HG02678 (cell line): ENCODE measurements at regions not wholly inside any gene's neighbourhood (a gene's known extent, or its start where the extent isn't known, plus 50 kb on each side); places are given as distances from the start of the nearest gene placed in this dataset.

ENCODE experiments used
- ATAC-seq: cut with Tn5 transposase; IDR thresholded peaks from one replicate; pipeline ENCODE4 v1.9.1; 2021; ENCODE audit warnings: mild to moderate bottlenecking, moderate library complexity; ENCODE audit not compliant: unreplicated experiment

DNA sequence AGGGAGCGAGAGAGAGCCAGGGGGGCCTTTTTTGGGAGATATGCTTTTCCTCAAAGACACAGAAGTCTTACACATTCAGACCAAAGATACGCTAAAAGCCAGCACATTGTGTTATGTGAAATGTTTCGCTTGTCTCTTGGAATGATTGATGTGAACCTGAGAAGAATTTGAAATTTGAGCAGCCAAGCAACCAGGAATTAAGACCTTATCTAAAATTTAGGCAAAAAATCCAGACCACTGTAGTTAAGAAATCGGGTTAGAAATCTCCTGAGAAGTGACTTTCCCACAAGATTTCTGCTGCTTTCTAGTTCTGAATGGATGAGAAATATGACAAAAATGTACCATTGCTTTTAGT, 223.2 kb upstream of the GMDS start:
- no peak for ATAC-seq

DNA sequence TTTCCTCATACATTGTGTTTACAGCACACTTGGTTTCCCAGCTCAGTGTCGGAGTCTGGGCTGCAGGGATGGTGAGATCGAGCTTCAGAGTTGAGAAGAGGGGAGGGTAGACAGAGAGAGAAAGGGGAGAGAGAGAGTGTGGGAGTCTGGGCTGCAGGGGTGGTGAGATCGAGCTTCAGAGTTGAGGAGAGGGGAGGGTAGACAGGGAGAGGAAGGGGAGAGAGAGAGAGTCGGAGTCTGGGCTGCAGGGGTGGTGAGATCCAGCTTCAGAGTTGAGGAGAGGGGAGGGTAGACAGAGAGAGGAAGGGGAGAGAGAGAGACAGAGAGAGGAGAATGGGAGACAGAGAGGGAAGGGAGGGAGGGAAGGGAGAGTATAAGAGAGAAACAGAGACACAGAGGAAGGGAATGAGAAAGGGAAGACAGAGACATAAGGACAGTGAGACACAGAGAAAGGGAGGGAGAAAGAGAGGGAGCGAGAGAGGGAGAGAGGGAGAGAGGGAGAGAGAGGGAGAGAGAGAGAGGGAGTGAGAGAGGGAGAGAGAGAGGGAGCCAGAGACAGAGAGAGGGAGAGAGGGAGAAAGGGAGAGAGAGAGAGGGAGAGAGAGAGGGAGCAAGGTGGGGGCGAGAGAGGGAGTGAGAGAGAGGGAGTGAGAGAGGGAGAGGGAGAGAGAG, 222.7 kb upstream of the GMDS start:
- ATAC-seq, result no peak

DNA sequence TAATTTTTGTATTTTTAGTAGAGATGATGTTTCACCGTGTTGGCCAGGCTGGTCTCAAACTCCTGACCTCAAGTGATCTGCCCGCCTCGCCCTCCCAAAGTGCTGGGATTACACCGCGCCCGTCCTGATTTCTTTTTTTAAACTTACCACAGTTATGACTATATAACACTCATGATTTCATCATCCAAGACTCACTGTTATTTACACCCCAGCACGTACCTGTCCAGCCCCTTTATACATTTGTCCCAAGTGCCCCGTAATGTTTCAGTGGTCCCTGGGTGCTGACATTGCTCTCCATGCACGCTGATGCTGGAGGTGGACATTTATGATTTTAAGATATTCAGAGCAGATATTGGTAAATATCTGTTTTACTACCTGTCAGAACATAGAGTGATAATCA, 219.9 kb upstream of the GMDS start:
- ATAC-seq, result no peak

DNA sequence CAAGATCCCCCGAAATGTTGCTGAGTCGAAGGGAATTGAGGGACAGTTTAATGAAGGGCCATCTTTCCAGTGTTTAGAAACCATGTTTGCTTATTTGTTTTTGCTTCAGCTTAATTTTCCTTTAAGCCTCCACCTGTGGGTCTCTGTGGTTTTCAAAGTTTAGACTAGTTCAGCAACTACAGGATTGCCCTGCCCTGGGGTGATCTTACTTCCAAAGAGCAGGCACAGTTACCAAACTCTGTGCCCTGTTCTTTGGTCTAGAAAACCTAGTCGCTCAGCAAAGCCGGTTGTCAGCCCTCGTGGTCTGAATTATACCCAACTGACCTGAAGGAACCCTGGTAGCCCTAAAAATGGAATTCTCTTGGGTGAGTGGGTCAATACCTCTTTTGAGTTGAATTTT, 219.2 kb upstream of the GMDS start:
- no peak for ATAC-seq

DNA sequence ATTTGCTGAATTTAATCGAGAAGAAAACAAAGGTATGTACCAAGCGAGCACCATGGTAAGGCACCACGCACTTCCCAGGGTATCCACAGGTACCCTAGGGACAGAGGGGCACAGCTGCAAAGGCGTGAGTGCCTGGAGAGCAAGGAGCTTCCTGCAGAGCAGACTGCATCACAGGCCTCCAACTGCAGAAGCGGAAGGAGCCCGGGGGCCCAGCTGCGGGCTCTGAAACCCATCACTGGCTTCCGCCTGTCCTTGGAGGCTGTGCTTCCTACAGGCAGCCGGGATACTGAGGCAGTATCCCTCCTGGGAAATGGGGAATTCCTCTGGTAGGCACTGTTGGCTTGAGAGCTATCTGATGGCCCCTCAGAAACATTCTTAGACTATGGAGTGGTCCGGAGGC, 217.4 kb upstream of the GMDS start:
- no peak for ATAC-seq

DNA sequence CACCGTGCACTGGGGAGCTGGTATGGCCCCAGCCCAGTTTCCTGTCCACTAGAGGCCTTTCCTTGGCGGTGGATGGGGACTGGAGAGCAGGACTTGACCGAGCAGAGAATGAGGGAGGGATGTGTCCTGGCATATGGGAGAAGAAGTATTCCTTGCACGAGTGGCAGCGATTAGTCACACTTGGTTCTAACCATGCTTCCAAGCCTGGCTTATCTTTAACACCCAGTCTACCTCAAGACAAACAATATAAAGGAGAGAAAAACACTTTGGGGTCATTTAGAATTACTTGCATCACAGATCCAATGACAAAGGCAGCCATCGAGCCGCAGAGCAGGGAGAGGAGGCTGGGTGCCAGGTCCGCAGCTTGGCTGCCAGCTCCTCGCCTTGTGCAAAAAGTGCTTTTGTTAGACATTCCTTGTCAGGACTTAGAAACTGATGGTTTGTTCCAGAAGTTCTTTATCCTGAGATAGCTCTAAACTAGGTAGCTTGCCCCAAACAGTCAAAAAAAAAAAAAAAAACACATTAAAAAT, 214.9 kb upstream of the GMDS start:
- ATAC-seq, result no peak

DNA sequence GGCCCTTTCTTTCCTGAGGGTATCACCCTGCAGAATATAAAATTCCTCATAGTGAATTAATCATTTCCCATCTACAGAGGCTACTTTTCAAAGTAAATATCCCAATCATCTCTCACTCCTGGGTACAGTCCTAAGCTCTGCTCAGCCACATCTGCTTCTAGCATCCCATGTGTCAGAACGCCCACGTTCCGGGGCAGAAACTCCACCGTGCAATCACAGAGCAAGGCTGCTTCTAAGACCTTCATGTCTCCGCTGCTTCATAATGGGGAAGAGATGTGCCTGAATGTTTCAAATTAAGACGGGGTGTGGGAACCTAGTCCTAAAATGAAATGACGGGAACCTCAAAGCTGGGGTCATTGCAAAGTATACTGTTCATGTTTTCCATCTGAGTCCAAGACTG, 208.8 kb upstream of the GMDS start:
- ATAC-seq, result no peak

DNA sequence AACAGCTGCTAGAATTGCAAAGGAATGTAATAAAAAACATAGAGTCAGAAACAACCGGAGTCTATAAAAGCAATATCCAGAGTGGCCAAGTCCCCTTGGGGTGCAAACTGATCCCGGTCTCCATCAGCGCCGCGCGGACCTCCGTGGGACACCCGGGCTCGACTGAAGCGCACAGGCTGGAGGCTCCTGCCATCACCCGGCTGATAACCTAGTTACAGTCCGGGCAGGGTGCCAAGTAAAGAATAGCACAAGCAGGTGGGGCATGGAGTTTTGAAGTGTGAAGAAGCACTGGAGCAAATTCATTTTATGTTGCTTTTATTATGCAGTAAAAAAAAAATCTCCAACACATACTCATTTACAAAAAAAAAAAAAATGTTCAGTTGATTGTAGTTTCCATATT, 205.1 kb upstream of the GMDS start:
- no peak for ATAC-seq

DNA sequence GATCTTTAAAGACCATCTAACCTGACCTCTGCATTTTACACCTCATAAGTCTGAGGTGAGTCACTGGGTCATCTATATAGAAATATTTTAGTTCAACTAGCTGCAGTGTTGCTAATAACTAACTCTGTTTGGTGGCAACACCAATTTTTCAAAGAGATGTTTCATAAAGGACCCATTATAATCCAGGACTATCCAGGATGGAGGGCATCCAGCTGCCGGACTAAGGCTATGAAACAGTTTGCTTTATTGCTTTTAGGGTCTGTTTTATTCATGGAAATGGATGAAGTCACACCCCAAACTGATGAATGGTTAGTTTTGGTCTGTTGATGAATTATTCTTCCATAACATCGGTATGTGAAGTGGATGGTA, 204.2 kb upstream of the GMDS start:
- no peak for ATAC-seq

DNA sequence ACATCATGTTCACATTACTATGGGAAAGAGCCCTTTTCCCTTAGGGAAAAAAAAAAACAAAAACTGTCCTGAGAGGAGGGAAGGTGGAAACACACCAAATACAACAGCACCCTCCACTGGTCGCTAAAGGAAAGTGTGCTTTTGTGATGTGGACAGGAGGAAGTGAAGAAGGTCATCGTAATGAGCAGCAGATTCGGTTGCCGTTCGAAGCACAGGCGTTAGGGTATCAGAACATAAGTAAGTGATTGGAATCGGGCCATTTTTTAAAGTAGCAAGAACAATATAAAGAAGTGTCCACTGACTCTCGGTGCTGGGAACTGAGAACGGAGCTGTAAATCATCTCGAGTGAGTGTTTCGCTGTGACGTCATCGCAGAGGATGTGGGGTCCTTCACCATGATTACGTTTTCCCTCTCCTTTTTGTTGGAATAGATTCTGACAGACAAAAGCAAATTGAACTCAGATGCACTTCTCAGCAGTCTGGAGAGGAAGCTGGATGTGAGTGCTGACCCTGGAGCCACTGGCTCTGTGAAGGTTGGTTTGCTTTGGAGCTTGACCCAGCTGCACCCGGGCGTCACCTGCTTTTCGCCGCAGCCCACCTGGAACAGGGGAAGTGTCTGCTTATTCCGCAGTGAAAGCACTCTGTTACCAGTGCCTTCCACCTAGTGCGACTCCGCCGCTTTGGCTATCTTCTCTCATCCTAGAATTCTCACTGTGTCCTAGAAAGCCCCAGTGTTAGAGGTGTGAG, 203.6 kb upstream of the GMDS start:
- ATAC-seq, result no peak

DNA sequence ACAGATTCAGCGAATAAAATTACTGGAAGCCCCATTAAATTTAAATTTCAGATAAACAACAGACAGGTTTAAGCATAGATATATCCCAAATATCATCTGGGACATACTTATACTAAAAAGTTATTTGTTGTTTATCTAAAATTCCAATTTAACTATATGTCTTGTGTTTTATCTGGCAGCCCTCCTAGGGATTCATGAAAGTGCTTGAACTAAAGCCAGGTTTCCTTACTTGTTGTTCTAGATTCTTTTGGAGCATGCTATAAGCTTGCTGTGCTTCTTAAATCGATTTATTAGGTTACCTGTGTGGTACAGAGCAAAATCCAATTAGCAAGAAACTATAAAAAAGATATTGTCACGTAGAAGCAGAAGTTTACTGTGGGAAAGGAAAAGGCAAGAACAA, 202.5 kb upstream of the GMDS start:
- ATAC-seq, result no peak

DNA sequence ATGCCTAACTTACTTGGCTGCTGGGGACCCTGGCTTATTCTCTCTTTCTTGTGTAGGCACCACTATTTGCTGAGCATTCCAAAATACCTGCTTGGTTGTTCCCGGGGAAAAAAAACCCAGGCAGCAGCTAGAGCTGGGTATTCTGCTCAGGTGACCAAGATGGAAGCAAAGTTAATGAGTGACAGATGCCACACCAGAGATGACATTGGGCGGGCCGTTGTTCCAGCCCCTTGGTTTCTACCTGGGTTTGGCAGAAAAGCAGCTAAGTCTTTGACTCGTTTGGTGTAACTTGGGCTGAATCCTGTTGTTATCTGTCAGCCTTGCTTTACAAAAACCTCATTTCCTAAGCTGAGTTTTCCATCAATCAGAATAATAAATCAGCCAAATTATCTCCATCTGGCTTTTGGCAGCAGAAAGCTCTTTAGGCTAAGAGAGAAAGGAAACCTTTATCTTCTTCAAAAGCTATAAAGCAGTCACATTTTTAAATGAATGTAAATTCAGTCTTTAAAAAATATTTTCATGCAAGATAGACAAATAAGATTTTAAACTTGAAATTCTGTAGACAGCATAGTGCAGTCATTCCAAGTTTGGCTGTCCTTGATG, 202.0 kb upstream of the GMDS start:
- no peak for ATAC-seq

DNA sequence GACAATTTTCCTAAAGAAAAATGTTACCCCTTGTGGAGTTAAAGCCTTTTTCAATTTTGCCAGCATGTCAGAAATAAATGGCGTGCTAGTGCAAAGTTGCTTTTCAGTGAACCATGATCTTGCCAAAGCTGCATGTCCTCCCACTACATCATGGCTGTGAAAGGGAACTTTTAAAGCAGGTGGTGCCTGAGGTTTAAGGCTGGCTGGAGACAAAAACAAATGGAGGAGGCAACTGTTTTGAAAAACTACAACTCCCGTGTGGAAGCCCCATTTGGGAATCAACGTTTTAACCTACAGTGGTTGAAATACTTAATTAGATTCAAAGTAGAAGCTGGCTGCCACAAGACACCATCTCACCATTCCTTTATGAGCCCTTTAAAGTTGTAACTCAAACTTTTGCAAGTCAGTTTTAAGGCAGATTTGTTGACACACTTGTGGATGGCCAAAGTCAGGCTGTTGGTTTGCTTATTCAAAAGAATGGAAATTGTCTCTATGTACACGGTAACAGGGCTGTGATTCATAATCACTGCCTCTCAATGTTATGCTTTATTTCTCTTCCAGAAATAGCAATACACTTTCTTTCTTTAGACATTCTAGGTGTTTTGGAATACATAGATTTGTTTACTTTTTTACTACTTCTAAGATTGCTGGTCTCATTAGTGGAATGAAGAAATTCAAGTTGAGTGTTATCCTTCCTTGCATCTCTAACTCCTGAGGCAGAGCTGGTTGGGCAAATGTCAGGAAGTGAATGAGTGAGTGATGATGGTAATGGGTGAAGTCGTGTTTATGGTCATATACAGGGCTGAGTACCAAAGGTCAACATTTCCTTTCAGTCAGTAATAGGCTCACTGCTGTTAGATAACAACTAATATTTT, 196.4 kb upstream of the GMDS start:
- no peak for ATAC-seq

DNA sequence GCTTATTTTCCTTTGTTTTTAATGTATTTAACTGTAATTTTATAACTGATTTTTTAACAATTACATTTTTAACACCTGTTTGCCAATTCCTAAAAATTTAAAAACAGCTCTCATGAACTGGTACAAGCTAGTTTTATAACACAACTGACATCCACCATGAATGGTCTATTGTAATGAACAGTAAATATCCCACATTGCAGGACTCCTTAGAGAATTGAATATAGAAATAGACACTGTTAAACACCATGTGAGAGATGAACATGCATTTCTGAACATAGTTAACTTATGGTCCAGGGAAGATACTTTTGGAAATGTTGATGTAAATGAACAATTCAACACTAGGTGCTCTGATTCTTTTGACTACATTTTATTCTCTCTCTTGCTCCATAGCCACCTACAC, 195.1 kb upstream of the GMDS start:
- no peak for ATAC-seq

DNA sequence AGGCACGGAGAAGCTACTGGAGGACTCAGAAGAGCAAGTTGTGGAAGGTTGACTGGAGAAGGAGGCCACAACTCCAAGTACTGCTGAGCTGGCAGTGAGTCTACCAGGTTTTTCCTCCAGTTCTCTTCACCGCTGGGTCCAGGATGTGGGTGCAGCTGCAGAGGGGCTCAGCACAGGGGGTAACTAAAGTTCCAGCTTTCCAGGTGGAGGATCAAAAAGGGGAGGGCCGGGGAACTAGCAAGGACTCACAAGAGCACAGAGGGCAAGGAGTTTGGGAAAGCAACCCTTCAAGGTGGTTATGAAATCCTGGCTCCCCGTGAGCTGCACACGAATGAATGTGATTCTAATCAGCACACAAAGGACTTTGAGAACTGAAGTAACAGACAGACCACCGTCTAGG, 194.2 kb upstream of the GMDS start:
- ATAC-seq, result no peak

DNA sequence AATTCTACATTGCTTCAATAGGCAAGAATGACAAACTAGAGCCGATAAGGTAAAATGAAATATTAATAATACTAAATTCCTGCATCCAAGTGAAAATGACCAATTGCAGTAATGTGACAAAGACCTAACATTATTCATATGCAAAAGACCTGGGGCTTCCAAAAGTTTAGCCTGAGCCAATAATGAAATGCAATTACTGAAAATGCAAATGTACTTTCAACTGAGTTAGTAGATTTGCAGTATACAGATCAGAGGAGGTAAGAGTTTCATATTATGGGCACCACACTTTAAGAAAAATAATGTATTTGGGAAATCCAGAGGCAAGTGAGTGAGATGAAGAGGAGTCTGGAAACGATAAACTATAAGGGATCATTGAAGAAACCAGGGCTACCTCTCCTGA, 193.7 kb upstream of the GMDS start:
- ATAC-seq, result no peak

DNA sequence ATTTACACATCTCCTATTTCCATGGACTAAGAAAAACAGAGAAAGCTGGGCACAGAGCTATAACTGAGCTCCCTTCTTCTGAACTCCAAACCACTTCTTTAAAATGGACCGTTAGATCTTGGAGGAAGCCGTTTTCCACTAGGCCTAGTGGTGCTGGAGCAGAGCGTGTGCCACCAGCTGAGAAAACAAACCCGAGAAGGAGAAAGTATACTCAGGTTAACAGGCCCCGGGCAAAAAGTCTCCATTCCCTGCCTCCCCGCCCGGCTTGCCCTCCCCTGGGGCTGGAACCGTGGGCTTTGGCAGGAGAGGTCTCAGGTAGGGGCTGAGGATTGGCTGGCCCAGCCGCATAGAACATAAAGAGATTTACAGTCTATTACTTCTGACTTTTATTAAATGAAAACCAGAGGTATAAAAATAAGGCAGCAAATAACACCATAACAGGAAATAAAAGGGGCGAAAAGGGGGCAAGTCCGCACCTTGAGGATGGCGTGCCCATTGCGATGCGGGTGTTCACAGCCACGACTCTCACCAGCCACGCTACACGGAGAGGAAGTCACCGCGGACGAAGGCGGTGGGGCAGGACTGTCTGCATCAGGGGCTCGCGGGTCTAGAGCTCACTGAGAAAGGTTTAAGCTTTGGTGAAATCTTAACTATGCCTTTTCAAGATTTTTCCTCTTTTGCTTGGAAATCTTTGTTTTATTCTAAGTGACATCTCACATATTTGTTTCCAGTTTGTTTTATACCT, 191.2 kb upstream of the GMDS start:
- ATAC-seq, result no peak

DNA sequence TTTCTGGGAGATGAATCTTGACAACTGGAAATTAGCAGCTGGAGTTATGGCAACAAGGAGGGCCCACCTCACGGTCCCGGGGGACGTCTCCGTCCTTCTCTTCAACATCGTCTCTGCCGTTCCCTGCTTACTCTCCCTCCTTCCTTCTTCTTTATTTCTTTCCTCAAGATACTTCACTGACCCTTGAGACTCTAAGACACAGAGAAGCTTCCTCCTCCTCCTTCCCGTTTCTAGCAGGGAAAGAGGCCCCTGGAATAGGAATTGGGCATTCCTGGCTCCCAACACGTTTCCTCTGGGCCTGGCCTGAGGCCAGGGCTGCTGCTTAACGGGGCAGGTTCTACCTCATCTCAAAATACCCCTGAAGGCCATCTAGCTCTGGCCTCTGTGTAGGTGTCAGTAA, 189.9 kb upstream of the GMDS start:
- no peak for ATAC-seq

DNA sequence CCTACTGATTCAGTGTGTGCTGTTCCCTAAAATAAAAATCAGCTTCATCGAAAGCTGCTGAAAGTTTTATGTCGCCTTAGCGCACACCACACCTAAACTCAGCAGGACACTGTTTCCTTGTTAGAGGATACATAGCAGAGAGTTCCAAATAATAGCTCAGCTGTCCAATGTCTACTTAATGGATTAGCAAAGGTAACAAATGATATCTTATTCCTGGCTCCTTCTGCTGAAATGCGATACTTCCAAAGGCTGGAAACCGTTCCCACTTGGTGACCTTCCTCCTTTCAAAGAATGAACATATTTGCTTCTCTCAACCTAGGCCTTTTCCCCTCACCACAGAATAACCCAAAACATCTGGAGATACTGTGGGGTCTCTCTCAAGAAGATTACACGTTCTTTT, 189.5 kb upstream of the GMDS start:
- no peak for ATAC-seq

DNA sequence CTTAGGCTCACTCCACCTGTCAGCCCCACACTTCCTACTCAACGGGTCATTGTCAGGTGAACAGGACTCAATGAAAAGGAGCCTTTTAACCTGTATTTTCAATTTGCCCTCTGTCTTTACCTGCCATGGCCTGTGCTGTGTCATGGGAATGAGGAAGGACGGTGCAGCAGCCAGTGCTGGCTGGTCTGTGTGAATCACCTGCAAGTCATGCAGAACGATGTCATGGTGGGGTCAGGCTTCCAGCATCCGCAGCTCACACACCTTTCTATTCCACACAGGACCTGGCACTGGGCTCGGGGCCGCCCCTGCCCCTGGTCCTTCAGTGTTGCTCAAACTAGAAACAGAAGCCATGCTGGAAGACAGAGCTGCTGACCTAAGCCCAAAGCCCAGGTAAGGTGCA, 188.7 kb upstream of the GMDS start:
- no peak for ATAC-seq

DNA sequence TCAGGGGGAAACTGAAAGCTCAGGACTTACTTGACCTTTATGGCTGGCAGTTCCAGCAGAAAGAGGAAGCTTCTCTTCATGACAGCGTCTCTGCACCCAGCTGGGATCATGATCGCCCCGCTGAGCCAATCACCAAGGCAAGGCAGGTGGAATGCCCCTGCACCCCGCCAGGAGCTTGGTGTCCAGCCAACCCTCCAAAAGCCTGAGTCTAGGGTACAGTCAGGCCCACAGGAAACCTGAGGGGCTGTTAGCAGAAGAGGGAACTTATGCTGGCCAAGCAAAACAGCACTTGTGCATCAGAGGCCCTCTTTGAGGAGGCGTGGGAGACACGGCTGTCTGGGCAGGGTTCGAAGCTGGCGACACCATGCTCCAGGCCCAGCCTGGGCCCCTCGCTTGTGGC, 188.3 kb upstream of the GMDS start:
- no peak for ATAC-seq
